ENCODE measurements at regions not wholly inside any gene's neighbourhood (a gene's known extent, or its start where the extent isn't known, plus 50 kb on each side); places are given as distances from the start of the nearest gene placed in this dataset.

- no peak overlapping the region for H3K9ac ChIP-seq (ENCODE audit: insufficient read depth, low read depth, low read length)
Measured at GRCh38 chr20:43255877-43256276, 66.2 kb upstream of the PTPRT start.

GRCh38 chr20:43252761-43253160 lies 63.1 kb upstream of the PTPRT start:
- no peaks in the 10 kb centered on the region for H3K36me3 ChIP-seq (replicated peaks in 1 of 2; ENCODE audit: control insufficient read depth in 1 of 2, insufficient read depth in 2 of 2, low read length in 2 of 2)
- CTCF ChIA-PET (ENCODE audit: low intra/inter-chr PET ratio, low total read pairs): no interaction called here
- 40% methylated on average over 4 of the region's 4 CpGs for WGBS (ENCODE audit: low lambda C conversion rate)
- ATAC-seq (no peak), FAIRE-seq (no peak), DNase-seq (ENCODE audit: low spot score) (no peak)
- no peak overlapping the region for H2AFZ ChIP-seq (ENCODE audit: low read length)
- H3K4me1 ChIP-seq (ENCODE audit: insufficient read depth, low read length): no peaks in the 10 kb centered on the region
- in situ Hi-C loops (cut with HindIII; ENCODE audit: extremely low pct_ligation_motif_present, low pct_unique_long_range_greater_than_20kb) (no loop called here), intact Hi-C loops (cut with micrococcal nuclease; ENCODE audit: unreplicated experiment) (no loop called here)
- H3K79me2 ChIP-seq (ENCODE audit: insufficient read depth, low read length): no peaks in the 10 kb centered on the region
- POLR2A ChIA-PET: no interaction called here
- H3K4me3 ChIP-seq (replicated peaks in 1 of 3; ENCODE audit: insufficient read depth in 1 of 3, low read depth in 2 of 3, low read length in 3 of 3): no peak overlapping the region
- no peaks in the 10 kb centered on the region for H4K20me1 ChIP-seq (ENCODE audit: insufficient read depth, low read length)
- no peak overlapping the region for H3K27ac ChIP-seq (ENCODE audit: extremely low read length, insufficient read depth, low read length)
- H3K4me2 ChIP-seq (ENCODE audit: low read depth, low read length): no peak overlapping the region
- peaks cover 0 to 9% of the 10 kb centered on the region in 2 experiments; a peak in 1 of 5 replicates for H3K27me3 ChIP-seq (ENCODE audit: control insufficient read depth in 1 of 2, insufficient read depth in 2 of 2, low read length in 2 of 2)
- no peak overlapping the region for H3K9ac ChIP-seq (ENCODE audit: insufficient read depth, low read depth, low read length)
- BruUV-seq (replicated peaks): no TSS peak
- no peaks in the 10 kb centered on the region for H3K9me3 ChIP-seq (ENCODE audit: low read length)
- TF ChIP-seq ZNF414 (CRISPR knock-in tag; IDR thresholded peaks at IDR 0.05): no peak
- no peak for TF ChIP-seq ZNF570 (CRISPR knock-in tag; IDR thresholded peaks at IDR 0.05; ENCODE audit: borderline replicate concordance)
- TF ChIP-seq ZNF562 (CRISPR knock-in tag; IDR thresholded peaks at IDR 0.05; ENCODE audit: borderline replicate concordance): no peak
- TF ChIP-seq ZNF350 (CRISPR knock-in tag; IDR thresholded peaks at IDR 0.05; ENCODE audit: borderline replicate concordance, low read depth): no peak
- TF ChIP-seq ZSCAN5A (CRISPR knock-in tag; IDR thresholded peaks at IDR 0.05; ENCODE audit: borderline replicate concordance): no peak
- no peak for TF ChIP-seq HCFC1 (IDR thresholded peaks at IDR 0.05; ENCODE audit: low read depth, low read length)
- TF ChIP-seq ZNF749 (CRISPR knock-in tag; IDR thresholded peaks at IDR 0.05; ENCODE audit: borderline replicate concordance): no peak
- TF ChIP-seq ZNF282 (IDR thresholded peaks at IDR 0.05; ENCODE audit: partially characterized antibody): no peak
- no peak for TF ChIP-seq ZNF143 (CRISPR knock-in tag; IDR thresholded peaks at IDR 0.05)
- TF ChIP-seq ZNF331 (CRISPR knock-in tag; IDR thresholded peaks at IDR 0.05): no peak

More at GRCh38 chr20:43255877-43256276, 66.2 kb upstream of the PTPRT start:
- TF ChIP-seq ZNF543 (CRISPR knock-in tag; IDR thresholded peaks at IDR 0.05): no peak
- TF ChIP-seq USF2 (IDR thresholded peaks at IDR 0.05; ENCODE audit: low read depth, low read length): peak; percentile 32; the same call in 1 of the 2 replicates
- TF ChIP-seq USF2 (CRISPR knock-in tag; IDR thresholded peaks at IDR 0.05; ENCODE audit: borderline replicate concordance): no peak
- TF ChIP-seq MAFK (conservative IDR thresholded peaks at IDR 0.05 in 1 of 2, IDR thresholded peaks at IDR 0.05 in 1 of 2; ENCODE audit: low read length in 2 of 2): peak; percentile 19 to 53; a peak in 1 of 4 replicates
- no peak for TF ChIP-seq DNMT1 (CRISPR knock-in tag; IDR thresholded peaks at IDR 0.05)
- no peak for TF ChIP-seq NFYC (CRISPR knock-in tag; IDR thresholded peaks at IDR 0.05)
- no peak for TF ChIP-seq MZF1 (CRISPR knock-in tag; IDR thresholded peaks at IDR 0.05; ENCODE audit: borderline replicate concordance)
- no peak for TF ChIP-seq KDM6A (CRISPR knock-in tag; IDR thresholded peaks at IDR 0.05; ENCODE audit: low read depth)
- CTCF ChIA-PET (ENCODE audit: low intra/inter-chr PET ratio, low total read pairs): no interaction called here
- no peak for FAIRE-seq
- Histone ChIP-seq H4K20me1 (ENCODE audit: insufficient read depth, low read length) (no peaks in the 10 kb centered on the region), H3K27me3 (ENCODE audit: control insufficient read depth in 1 of 2, insufficient read depth in 2 of 2, low read length in 2 of 2) (peaks cover 0 to 12% of the 10 kb centered on the region in 2 experiments; a peak in 1 of 5 replicates), H3K79me2 (ENCODE audit: insufficient read depth, low read length) (no peaks in the 10 kb centered on the region), H3K36me3 (replicated peaks in 1 of 2; ENCODE audit: control insufficient read depth in 1 of 2, insufficient read depth in 2 of 2, low read length in 2 of 2) (no peaks in the 10 kb centered on the region), H3K9me3 (ENCODE audit: low read length) (no peaks in the 10 kb centered on the region), H2AFZ (ENCODE audit: low read length) (no peak overlapping the region), H3K4me3 (replicated peaks in 1 of 3; ENCODE audit: insufficient read depth in 1 of 3, low read depth in 2 of 3, low read length in 3 of 3) (no peak overlapping the region), H3K4me1 (ENCODE audit: insufficient read depth, low read length) (no peaks in the 10 kb centered on the region), H3K27ac (ENCODE audit: extremely low read length, insufficient read depth, low read length) (no peak overlapping the region), H3K4me2 (ENCODE audit: low read depth, low read length) (no peak overlapping the region)
- 33% methylated on average over 7 of the region's 7 CpGs for WGBS (ENCODE audit: low lambda C conversion rate)
- no peak for DNase-seq (ENCODE audit: low spot score)
- BruUV-seq (replicated peaks): no TSS peak
- intact Hi-C loops (cut with micrococcal nuclease; ENCODE audit: unreplicated experiment) (no loop called here), in situ Hi-C loops (cut with HindIII; ENCODE audit: extremely low pct_ligation_motif_present, low pct_unique_long_range_greater_than_20kb) (no loop called here)
- no peak for ATAC-seq
- POLR2A ChIA-PET: no interaction called here

All from HepG2 (cell line).